GM23248 (cell line): ENCODE measurements at regions not wholly inside any gene's neighbourhood (a gene's known extent, or its start where the extent isn't known, plus 50 kb on each side); places are given as distances from the start of the nearest gene placed in this dataset.
"Not testable (repeated sequence)": the region's sequence is repeated elsewhere in the genome, so short reads cannot be mapped to it uniquely, and the experiment has no call there.

Source experiments
- EZH2 ChIP-seq: fragments of 200-600 bp; sonication (generic); IDR thresholded peaks from 2 replicates; pipeline ENCODE4 v1.6.1; 2018; ENCODE audit warnings: antibody characterized with exemption, mild to moderate bottlenecking; ENCODE audit not compliant: insufficient read depth, poor library complexity, severe bottlenecking
- EZH2phosphoT487 ChIP-seq: fragments of 200-600 bp; sonication (generic); IDR thresholded peaks from 2 replicates; pipeline ENCODE4 v1.6.1; 2018; ENCODE audit warnings: antibody characterized with exemption, moderate library complexity, mild to moderate bottlenecking, low read depth; ENCODE audit not compliant: insufficient read depth

- TF ChIP-seq EZH2, EZH2phosphoT487: not testable (repeated sequence)
Measured at GRCh38 chr4:160574272-160574671, 1471.4 kb downstream of the RAPGEF2 start.
